Upper lobe of left lung (tissue), 4 donors: ENCODE measurements at regions not wholly inside any gene's neighbourhood (a gene's known extent, or its start where the extent isn't known, plus 50 kb on each side); places are given as distances from the start of the nearest gene placed in this dataset.

Experiments
- CTCF ChIP-seq, 6 experiments: fragments of 450-650 bp in 4 of 6; fragments of 200-600 bp in 2 of 6; sonication (generic) in 2 of 6; IDR thresholded peaks; one replicate each; pipeline ENCODE4 v1.5.1; 2016 to 2019; ENCODE audit warnings: antibody characterized with exemption in 6 of 6
- EP300 ChIP-seq, 4 donors: sonication (generic); formaldehyde crosslinking; IDR thresholded peaks; one replicate each; pipeline ENCODE4 v1.5.1; 2017; ENCODE audit warnings: antibody characterized with exemption in 4 of 4, control low read depth in 2 of 4
- POLR2A ChIP-seq, 4 donors: fragments of 450-650 bp; IDR thresholded peaks; one replicate each; pipeline ENCODE4 v1.5.1; 2016 to 2017; ENCODE audit warnings: antibody characterized with exemption in 4 of 4, mild to moderate bottlenecking in 2 of 4

- TF ChIP-seq CTCF (IDR thresholded peaks at IDR 0.05): no peak
- TF ChIP-seq POLR2A (IDR thresholded peaks at IDR 0.05): no peak
- no peak for TF ChIP-seq EP300 (IDR thresholded peaks at IDR 0.05)
Measured at GRCh38 chr5:145244251-145244650, 590.9 kb downstream of the PRELID2 start.
